GM18909 (cell line): ENCODE measurements at regions not wholly inside any gene's neighbourhood (a gene's known extent, or its start where the extent isn't known, plus 50 kb on each side); places are given as distances from the start of the nearest gene placed in this dataset.
A peak's percentile ranks its signal among the peaks of the same experiment; 100 is the strongest.

Source experiments
- ATAC-seq: cut with Tn5 transposase; IDR thresholded peaks from one replicate; pipeline ENCODE4 v1.9.1; 2021; ENCODE audit warnings: mild to moderate bottlenecking; ENCODE audit not compliant: unreplicated experiment, poor library complexity

DNA sequence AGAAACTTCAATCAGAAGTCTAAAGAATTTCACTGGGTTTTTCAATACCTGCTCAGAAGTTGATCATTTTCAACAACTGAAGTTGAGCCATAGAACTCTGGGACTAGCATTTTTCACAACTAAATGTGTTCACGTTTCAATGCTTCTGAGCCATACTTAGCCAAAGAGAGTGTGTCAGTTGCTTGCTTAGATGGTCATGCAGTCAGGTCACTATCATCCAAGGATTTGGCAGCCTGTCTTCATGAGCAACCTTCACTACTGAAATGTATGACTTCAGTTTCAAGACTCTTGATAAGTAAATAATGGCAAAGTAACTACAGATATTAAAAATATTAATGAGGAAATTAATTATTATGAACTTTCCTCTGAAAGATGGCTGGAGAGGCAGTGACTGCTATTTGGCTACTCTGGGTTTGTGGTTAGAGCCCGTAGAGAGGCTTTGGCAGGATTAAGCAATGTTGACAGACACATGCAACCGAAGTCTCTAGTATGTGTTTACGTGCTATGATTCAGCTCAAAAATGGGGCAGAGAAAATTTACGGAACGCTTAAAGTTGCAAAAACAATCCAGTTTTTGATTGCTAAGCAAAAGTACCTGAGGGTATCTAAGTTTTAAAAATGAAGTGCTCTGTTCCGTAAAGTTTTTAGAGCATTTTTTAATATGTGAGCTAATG is 133.8 kb downstream of the GMNC start:
- no peak for ATAC-seq

DNA sequence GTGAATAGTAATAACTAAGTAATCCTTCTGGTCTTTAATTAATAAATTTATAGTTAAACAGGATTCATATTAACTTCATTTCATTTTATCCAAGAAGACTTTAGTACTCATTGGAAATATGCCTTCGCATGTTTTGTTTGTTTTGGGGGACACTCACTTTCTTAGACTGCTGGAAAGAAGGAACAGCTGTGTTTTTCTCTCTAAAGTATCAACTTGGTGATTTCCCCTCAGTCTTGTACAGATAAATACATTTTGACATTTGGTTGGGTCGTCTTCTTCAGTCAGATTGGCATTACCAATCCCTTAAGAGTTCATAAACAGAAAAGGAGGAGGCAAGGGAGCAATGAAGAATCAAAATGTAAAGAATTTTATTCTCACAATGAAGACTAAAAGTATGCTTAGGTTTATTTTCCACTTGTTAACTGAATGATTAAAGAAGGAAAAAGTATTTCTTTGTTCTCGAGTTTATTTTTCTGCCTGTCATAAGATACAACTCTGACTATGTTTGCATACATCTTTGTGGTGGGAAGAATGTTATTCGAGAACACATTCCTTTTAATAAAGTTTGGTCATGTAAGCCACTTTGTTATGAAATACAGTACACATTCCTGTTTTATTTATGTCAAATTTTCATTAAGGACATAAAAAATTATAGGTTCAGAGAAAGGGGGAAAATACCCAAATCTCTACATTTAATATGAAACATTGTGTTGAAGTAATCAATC is 140.2 kb downstream of the GMNC start:
- ATAC-seq, result no peak

DNA sequence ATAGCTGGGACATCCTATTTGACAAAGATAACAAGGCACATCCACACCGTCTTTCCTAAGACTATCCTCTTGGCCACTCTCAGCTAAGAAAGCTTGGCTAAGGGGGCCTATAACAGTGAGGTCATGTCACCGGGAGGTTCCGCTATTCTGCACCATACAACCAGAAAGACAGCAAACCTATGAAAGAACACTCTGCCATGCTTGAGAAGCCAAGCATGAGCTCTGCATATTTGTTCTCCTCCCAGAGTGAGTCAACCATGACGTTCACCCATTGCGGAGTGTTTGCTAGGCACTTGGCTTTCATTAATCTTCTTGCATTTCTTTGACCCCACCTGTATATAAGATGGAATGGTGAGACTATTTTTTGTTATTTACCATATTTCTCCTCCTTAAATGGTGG is 141.2 kb downstream of the GMNC start:
- peak; percentile 94 for ATAC-seq

DNA sequence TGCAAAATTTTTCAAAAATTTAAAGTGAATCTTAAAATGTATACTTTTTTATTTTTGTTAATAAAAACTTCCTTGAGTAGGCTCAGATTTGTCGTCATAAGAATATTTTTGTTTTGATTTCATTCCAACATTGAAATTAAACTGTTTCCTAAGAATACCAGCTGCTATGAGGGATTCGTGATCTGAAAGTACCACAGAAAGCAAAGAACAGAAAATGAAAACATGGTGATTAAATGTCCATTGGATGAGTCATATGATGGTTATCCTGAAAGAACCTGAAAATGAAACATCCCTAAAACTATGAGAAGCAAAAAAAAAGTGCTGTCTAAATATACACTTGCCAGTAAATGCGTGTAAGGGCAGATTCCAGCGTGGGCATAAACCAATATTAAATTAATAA is 143.8 kb downstream of the GMNC start:
- no peak for ATAC-seq

- ATAC-seq, result no peak
Observed at GRCh38 chr3:190718097-190718496, 144.4 kb downstream of the GMNC start.

DNA sequence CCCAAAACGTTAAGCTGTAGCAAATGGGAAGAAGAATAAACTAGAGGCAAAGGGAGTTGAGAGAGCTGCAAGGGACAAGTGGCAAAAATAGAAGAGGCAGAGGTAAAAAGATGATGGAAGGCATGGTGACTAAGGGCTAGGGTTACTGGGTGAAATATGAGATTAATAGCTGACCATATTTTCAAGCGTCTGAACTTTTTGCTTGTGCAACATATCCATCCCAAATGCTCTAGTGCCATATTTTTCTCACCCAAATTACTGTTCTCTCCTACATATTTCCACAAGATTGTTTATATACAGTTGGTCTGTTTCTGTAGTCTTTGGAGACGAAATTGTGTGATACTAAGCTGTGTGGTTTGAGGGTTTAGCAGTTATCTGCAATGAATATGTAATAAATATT is 145.5 kb downstream of the GMNC start:
- no peak for ATAC-seq

DNA sequence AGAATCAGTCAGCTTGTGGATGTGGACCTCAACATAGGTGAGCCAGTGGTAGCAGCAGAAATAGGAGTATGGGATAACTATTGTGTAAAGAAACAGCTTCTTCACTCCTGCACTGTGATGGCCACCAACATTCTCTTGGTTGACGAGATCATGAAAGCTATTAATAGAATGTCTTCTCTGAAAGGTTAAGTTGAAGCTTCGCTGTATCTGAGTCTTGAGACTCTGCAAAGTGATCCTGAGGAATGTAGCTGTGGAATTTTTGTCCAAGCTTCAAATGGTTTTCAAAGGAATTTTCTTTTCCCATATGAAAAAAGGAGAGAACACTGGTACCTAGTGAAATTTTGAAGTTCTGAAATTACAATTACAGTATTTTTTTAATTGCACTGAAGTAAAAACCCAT is 146.3 kb downstream of the GMNC start:
- no peak for ATAC-seq

DNA sequence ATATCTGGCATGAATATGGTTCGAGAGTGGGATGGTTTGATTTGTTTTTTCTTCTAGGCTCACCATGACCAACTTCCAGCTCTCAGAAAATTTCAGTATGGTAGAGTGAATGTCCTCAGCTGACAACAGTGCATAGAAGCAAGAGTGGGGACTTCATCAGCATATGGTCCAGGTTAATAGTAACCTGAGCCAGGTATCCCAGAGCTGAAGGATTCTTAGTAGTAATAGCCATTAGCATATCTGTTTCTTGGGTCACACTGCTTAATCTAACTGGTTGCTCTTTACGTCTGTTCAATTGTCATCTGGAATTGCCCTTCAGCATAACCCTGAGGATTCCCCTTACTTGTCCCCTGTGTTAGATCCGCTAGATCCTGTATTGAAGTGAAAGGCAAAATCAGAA is 151.8 kb downstream of the GMNC start:
- no peak for ATAC-seq

DNA sequence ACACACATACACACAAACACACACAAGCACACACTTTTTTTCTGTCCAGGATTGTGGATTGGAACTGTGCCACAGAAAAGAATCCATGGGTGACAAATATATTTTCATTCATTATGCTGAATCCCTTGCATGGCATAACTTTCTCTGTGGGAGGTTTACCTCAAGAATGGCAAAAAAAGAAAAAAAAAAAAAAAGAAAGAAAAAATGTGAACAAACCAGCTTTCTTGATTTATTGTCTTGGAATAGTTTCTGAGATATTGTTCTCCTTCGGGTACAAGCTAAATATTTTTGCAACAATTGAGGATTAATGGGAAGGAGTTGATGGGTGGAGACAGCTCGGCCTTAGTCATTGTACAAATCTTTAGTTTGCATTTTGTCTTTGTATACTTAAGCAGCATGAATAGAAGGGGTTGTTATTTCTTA is 153.1 kb downstream of the GMNC start:
- ATAC-seq, result no peak
